Hematopoietic multipotent progenitor cell treated with erythropoietin and hydrocortisone succinate and interleukin-3 and kit ligand, for 15 days (in vitro differentiated cells): ENCODE measurements at regions not wholly inside any gene's neighbourhood (a gene's known extent, or its start where the extent isn't known, plus 50 kb on each side); places are given as distances from the start of the nearest gene placed in this dataset.

ENCODE experiments used
- DNase-seq: peaks from one replicate; pipeline ENCODE4 v3.0.0-alpha.2; 2015; ENCODE audit warnings: low spot score

GRCh38 chr10:91137822-91138221 lies 82.6 kb upstream of the PCGF5 start:
- no peak for DNase-seq

- no peak for DNase-seq
Observed at GRCh38 chr10:91140995-91141549, 79.4 kb upstream of the PCGF5 start.

DNA sequence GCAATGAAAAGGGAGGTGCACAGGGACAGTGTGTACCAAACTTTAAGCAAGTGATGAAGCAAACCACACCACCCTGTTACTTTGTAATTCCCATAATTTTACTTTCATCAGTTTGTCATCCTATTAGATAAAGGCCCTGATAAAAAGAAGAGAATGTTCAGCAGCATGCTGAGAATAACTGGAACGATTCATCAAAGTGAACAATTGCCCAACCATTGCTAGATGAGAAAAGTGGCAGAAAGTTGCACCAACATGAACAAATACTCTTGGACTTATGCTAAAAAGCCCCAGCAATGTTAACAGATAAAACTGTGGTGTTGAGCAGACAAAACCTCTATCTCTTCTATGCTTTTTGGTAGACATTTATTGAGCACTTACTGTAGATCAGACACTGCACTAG lies 75.5 kb upstream of the PCGF5 start:
- no peak for DNase-seq

GRCh38 chr10:91146146-91146545 lies 74.3 kb upstream of the PCGF5 start:
- no peak for DNase-seq

- no peak for DNase-seq
Observed at GRCh38 chr10:91149550-91149949, 70.9 kb upstream of the PCGF5 start.

GRCh38 chr10:91150631-91151030 lies 69.8 kb upstream of the PCGF5 start:
- DNase-seq: no peak

DNA sequence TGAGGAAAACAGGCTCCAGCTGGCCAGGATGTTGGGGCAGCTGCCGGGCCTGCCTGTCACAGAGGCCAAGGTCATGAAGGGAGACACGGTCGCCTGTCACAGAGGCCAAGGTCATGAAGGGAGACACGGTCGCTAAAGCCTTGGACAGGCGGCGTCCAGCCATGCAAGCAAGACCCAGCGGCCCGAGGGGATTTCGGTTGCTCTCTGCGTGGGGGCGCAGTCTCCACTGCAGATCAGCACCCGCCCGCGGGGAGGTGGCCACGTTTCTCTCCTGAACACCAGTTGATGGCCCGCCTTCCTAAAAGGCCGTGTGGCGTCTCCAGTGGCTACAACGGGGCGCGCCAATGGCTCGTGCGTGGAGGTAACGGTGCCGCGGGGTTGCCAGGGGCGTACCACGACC lies 67.0 kb upstream of the PCGF5 start:
- DNase-seq: no peak

DNA sequence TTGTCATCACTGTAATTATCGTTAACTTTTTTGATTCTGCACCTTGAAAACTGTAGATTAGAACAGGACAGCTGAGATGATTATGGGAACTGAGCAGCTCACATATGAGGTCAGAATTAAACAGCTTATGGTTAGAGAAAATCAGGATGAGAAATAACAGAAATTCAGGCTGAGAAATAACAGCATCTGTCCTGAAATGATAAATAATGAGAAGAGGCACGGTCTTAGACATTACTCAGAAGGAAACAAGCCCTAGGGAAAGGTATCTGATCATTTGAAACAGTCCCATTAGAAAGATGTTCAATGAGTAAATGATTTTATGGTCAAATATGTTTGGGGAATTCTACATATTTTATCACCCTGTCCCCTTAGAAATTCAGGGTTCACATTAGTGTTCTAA lies 65.6 kb upstream of the PCGF5 start:
- no peak for DNase-seq

DNA sequence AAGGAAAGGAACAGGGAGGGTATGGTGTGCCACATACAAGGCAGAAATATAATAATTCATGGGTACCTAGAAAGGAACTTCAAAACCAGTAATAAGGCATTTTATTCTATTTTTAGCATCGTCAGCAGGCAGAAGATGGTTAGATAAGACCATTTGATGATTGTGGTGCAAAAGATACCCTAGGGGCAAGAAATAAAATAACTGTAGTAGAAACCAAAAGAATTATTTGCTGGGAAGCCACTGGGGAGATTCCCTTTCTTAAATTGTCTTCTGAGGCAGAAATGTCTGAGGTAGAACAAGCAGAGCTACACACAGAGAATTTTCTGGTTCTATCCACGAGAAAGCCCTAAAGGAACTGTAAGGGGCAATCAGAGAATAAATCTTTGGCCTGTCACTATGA lies 64.3 kb upstream of the PCGF5 start:
- no peak for DNase-seq

DNA sequence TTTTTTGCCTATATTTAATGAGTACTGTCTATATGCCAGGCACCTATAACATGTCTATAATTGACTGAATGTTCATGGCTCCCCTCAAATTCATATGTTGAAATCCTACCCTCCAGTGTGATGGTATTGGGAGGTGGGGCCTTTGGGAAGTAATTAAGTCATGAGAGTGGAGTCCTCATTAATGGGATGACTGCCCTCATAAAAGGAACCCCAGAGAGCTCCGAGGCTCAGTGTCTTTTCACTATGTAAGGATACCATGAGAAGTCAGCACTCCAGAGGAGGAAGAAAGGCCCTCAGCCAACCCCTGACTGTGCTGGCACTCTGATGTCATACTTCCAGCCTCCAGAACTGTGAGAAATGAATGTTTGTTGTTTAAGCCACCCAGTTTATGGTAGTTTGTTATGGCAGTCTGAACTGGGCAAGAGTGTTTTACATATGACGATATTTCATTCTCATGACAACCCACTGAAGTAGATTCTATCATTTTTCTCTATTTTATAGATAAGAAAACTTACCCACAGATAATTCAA lies 61.1 kb upstream of the PCGF5 start:
- DNase-seq: no peak

- peak; percentile 27 for DNase-seq
Observed at GRCh38 chr10:91162050-91162494, 58.4 kb upstream of the PCGF5 start.

GRCh38 chr10:91162495-91163268 lies 57.8 kb upstream of the PCGF5 start:
- peak; percentile 57 for DNase-seq

GRCh38 chr10:91163269-91163868 lies 57.1 kb upstream of the PCGF5 start:
- peak; percentile 27 for DNase-seq

GRCh38 chr10:91163869-91164474 lies 56.5 kb upstream of the PCGF5 start:
- peak; percentile 53 for DNase-seq

GRCh38 chr10:91164520-91165065 lies 55.9 kb upstream of the PCGF5 start:
- no peak for DNase-seq

- no peak for DNase-seq
Observed at GRCh38 chr10:91167406-91167805, 53.1 kb upstream of the PCGF5 start.

DNA sequence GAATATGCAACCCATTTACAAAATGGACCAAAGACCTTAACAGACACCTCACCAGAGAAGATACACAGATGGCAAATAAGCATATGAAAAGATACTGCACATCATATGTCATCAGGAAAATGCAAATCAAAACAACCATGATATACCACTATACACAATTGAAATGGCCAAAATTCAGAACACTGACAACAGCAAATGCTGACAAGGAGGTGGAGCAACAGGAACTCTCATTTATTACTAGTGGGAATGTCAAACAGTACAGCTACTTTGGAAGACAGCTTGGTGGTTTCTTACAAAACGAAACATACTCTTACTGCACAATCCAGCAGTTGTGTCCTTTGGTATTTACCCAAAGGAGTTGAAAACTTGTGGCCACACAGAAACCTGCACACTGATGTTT lies 50.0 kb upstream of the PCGF5 start:
- DNase-seq: no peak
